H9 (cell line): ENCODE measurements at regions not wholly inside any gene's neighbourhood (a gene's known extent, or its start where the extent isn't known, plus 50 kb on each side); places are given as distances from the start of the nearest gene placed in this dataset.

Experiments
- DNase-seq: peaks from one replicate; pipeline ENCODE4 v3.0.0-alpha.2; 2017
- H2AFZ ChIP-seq: one replicate; pipeline ENCODE4 v1.6.1; 2013; ENCODE audit warnings: mild to moderate bottlenecking, low read length, control low read depth, moderate library complexity
- H2AK5ac ChIP-seq: 2 replicates; pipeline ENCODE4 v1.6.1; 2013; ENCODE audit warnings: low read length, control low read depth, mixed read lengths; ENCODE audit not compliant: insufficient read length
- H2BK120ac ChIP-seq: one replicate; pipeline ENCODE4 v1.6.1; 2013; ENCODE audit warnings: low read depth, mild to moderate bottlenecking, low read length, control low read depth, inconsistent platforms; ENCODE audit not compliant: poor library complexity, severe bottlenecking
- H2BK12ac ChIP-seq: 2 replicates; pipeline ENCODE4 v1.6.1; 2013; ENCODE audit warnings: low read length, control low read depth, mixed read lengths, low read depth; ENCODE audit not compliant: insufficient read length
- H2BK15ac ChIP-seq: 2 replicates; pipeline ENCODE4 v1.6.1; 2013; ENCODE audit warnings: low read depth, low read length, control low read depth
- H2BK20ac ChIP-seq: one replicate; pipeline ENCODE4 v1.6.1; 2013; ENCODE audit warnings: low read depth, mild to moderate bottlenecking, low read length, control low read depth, inconsistent platforms; ENCODE audit not compliant: poor library complexity, severe bottlenecking
- H2BK5ac ChIP-seq: 2 replicates; pipeline ENCODE4 v1.6.1; 2013; ENCODE audit warnings: low read length, control low read depth, mixed read lengths; ENCODE audit not compliant: insufficient read length
- H3K14ac ChIP-seq: 2 replicates; pipeline ENCODE4 v1.6.1; 2013; ENCODE audit warnings: low read length, control low read depth; ENCODE audit not compliant: insufficient read depth
- H3K18ac ChIP-seq: 2 replicates; pipeline ENCODE4 v1.6.1; 2013; ENCODE audit warnings: low read depth, mild to moderate bottlenecking, mixed read lengths, low read length, control low read depth; ENCODE audit not compliant: insufficient read length
- H3K23ac ChIP-seq: 2 replicates; pipeline ENCODE4 v1.6.1; 2013; ENCODE audit warnings: low read length, control low read depth, mixed read lengths, low read depth; ENCODE audit not compliant: insufficient read length
- H3K23me2 ChIP-seq: 2 replicates; pipeline ENCODE4 v1.6.1; 2013; ENCODE audit warnings: low read depth, mild to moderate bottlenecking, mixed read lengths, low read length, control low read depth; ENCODE audit not compliant: insufficient read length, poor library complexity, severe bottlenecking
- H3K27ac ChIP-seq: 2 replicates; pipeline ENCODE4 v1.5.1; 2013; ENCODE audit warnings: low read length, control low read depth, mixed read lengths, low read depth; ENCODE audit not compliant: insufficient read length
- H3K27me3 ChIP-seq: 2 replicates; pipeline ENCODE4 v1.6.1; 2013; ENCODE audit warnings: low read length, control low read depth, inconsistent platforms; ENCODE audit not compliant: insufficient read depth
- H3K4ac ChIP-seq: 2 replicates; pipeline ENCODE4 v1.6.1; 2013; ENCODE audit warnings: low read depth, mild to moderate bottlenecking, control low read depth, inconsistent platforms, low read length, moderate library complexity
- H3K4me1 ChIP-seq: 2 replicates; pipeline ENCODE4 v1.6.1; 2013; ENCODE audit warnings: low read length, control low read depth, inconsistent platforms; ENCODE audit not compliant: insufficient read depth
- H3K4me2 ChIP-seq: 2 replicates; pipeline ENCODE4 v1.6.1; 2013; ENCODE audit warnings: low read length, control low read depth, mixed read lengths; ENCODE audit not compliant: insufficient read length, insufficient read depth
- H3K56ac ChIP-seq: 2 replicates; pipeline ENCODE4 v1.6.1; 2013; ENCODE audit warnings: low read depth, mild to moderate bottlenecking, mixed read lengths, low read length, control low read depth; ENCODE audit not compliant: insufficient read length
- H3K79me1 ChIP-seq: 2 replicates; pipeline ENCODE4 v1.6.1; 2013; ENCODE audit warnings: low read depth, mild to moderate bottlenecking, moderate library complexity, low read length, control low read depth, inconsistent platforms; ENCODE audit not compliant: insufficient read depth, poor library complexity, severe bottlenecking
- H3K79me2 ChIP-seq: 2 replicates; pipeline ENCODE4 v1.6.1; 2013; ENCODE audit warnings: low read length, control low read depth, inconsistent platforms; ENCODE audit not compliant: insufficient read depth
- H3K9ac ChIP-seq: 2 replicates; pipeline ENCODE4 v1.6.1; 2013; ENCODE audit warnings: low read length, control low read depth, mixed read lengths; ENCODE audit not compliant: insufficient read length; ENCODE audit errors: extremely low read depth
- H3K9me3 ChIP-seq: one replicate; pipeline ENCODE4 v1.6.1; 2013; ENCODE audit warnings: low read depth, low read length, inconsistent platforms; ENCODE audit not compliant: control insufficient read depth
- H3T11ph ChIP-seq: one replicate; pipeline ENCODE4 v1.6.1; 2013; ENCODE audit warnings: mild to moderate bottlenecking, low read length, control low read depth, inconsistent platforms
- H4K20me1 ChIP-seq: one replicate; pipeline ENCODE4 v1.6.1; 2013; ENCODE audit not compliant: control insufficient read depth, insufficient read length, insufficient read depth
- H4K5ac ChIP-seq: 2 replicates; pipeline ENCODE4 v1.6.1; 2013; ENCODE audit warnings: low read depth, mild to moderate bottlenecking, mixed read lengths, low read length, control low read depth; ENCODE audit not compliant: insufficient read length
- H4K8ac ChIP-seq: replicated peaks from 2 replicates; pipeline ENCODE4 v1.6.1; 2013; ENCODE audit warnings: low read length, control low read depth, mixed read lengths, low read depth; ENCODE audit not compliant: insufficient read length
- H4K91ac ChIP-seq: 2 replicates; pipeline ENCODE4 v1.6.1; 2013; ENCODE audit warnings: low read depth, mild to moderate bottlenecking, moderate library complexity, mixed read lengths, low read length, control low read depth; ENCODE audit not compliant: insufficient read length
- H3K27ac Mint-ChIP-seq, 3 experiments: 2 replicates in 2 of 3; 3 replicates in 1 of 3; pipeline ENCODE4 v1.8.0; 2020 to 2021; ENCODE audit warnings: mixed read lengths in 3 of 3, mild to moderate bottlenecking in 1 of 3, moderate library complexity in 1 of 3
- H3K27me3 Mint-ChIP-seq: 2 replicates; pipeline ENCODE4 v1.8.0; 2021; ENCODE audit warnings: low read depth, mild to moderate bottlenecking, moderate library complexity, mixed read lengths
- H3K36me3 Mint-ChIP-seq, 3 experiments: 2 replicates in 2 of 3; 3 replicates in 1 of 3; pipeline ENCODE4 v1.8.0; 2020 to 2021; ENCODE audit warnings: low read depth in 3 of 3, mixed read lengths in 3 of 3; ENCODE audit not compliant: insufficient read depth in 1 of 3
- H3K4me1 Mint-ChIP-seq, 2 experiments: 2 replicates each; pipeline ENCODE4 v1.8.0; 2020; ENCODE audit warnings: mixed read lengths in 2 of 2
- H3K4me3 Mint-ChIP-seq, 2 experiments: 2 replicates in 1 of 2; 3 replicates in 1 of 2; pipeline ENCODE4 v1.8.0; 2020 to 2021; ENCODE audit warnings: mild to moderate bottlenecking in 2 of 2, mixed read lengths in 2 of 2, moderate library complexity in 1 of 2
- H3K9me3 Mint-ChIP-seq, 2 experiments: 2 replicates in 1 of 2; 3 replicates in 1 of 2; pipeline ENCODE4 v1.8.0; 2020; ENCODE audit warnings: mild to moderate bottlenecking in 2 of 2, mixed read lengths in 2 of 2, moderate library complexity in 1 of 2
- WGBS: extraction: QIAGEN DNeasy Blood & Tissue Kit; methylation state at CpG from one replicate; pipeline ENCODE4 v1.1.7; 2013; ENCODE audit warnings: missing lambda C conversion rate, low lambda C conversion rate, mixed read lengths; ENCODE audit not compliant: insufficient read length; ENCODE audit errors: extremely low coverage; 5-methylcytosine and 5-hydroxymethylcytosine counted together
- TF ChIP-seq, protein P1 (sequence below): fragments of 200-600 bp; sonication (generic); conservative IDR thresholded peaks from 3 replicates; pipeline ENCODE4 v1.8.0; 2021; ENCODE audit warnings: antibody characterized with exemption, mild to moderate bottlenecking

DNA sequence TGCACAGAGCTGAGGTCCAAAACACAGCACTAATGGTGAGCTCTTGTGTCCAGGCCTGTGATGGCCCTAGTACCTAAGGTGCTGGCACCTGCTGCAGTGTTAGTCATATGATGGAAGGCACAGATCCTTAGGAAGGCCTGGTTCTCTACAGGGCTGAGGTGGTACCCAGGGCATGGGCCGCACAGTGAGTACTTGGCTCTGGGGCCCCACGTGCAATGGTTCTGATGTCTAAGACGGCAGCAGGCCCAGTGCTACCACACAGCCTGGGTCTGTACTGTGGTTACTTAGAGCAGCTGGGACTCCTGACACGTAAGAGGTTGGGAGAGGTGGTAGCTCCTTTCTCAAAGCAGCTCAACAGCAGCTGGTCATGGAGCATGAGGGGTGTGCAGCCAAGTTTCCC, 70.6 kb upstream of the MAGI2 start:
- H2BK120ac ChIP-seq, result no peak overlapping the region
- H3K27ac ChIP-seq, result no peak overlapping the region
- no peak overlapping the region; the same call in 1 of the 2 replicates for H3K14ac ChIP-seq
- H4K20me1 ChIP-seq, result no peaks in the 10 kb centered on the region
- no peak overlapping the region for H3K23ac ChIP-seq
- no peak overlapping the region for H3T11ph ChIP-seq
- Mint-ChIP-seq H3K27ac (no peak overlapping the region), H3K4me1 (peaks cover 7 to 12% of the 10 kb centered on the region in 2 experiments), H3K27me3 (no peaks in the 10 kb centered on the region), H3K36me3 (no peaks in the 10 kb centered on the region), H3K9me3 (no peaks in the 10 kb centered on the region), H3K4me3 (no peak overlapping the region)
- H4K5ac ChIP-seq, result no peak overlapping the region
- no peak overlapping the region for H3K9ac ChIP-seq
- H3K4me2 ChIP-seq, result no peak overlapping the region
- TF ChIP-seq, protein P1, sequence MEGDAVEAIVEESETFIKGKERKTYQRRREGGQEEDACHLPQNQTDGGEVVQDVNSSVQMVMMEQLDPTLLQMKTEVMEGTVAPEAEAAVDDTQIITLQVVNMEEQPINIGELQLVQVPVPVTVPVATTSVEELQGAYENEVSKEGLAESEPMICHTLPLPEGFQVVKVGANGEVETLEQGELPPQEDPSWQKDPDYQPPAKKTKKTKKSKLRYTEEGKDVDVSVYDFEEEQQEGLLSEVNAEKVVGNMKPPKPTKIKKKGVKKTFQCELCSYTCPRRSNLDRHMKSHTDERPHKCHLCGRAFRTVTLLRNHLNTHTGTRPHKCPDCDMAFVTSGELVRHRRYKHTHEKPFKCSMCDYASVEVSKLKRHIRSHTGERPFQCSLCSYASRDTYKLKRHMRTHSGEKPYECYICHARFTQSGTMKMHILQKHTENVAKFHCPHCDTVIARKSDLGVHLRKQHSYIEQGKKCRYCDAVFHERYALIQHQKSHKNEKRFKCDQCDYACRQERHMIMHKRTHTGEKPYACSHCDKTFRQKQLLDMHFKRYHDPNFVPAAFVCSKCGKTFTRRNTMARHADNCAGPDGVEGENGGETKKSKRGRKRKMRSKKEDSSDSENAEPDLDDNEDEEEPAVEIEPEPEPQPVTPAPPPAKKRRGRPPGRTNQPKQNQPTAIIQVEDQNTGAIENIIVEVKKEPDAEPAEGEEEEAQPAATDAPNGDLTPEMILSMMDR, result no peak
- no peak overlapping the region for H2AFZ ChIP-seq
- WGBS, result no CpG with 5 or more reads among the region's 4 CpGs
- H2AK5ac ChIP-seq, result no peak overlapping the region
- H3K23me2 ChIP-seq, result no peaks in the 10 kb centered on the region
- H2BK15ac ChIP-seq, result no peak overlapping the region
- H2BK20ac ChIP-seq, result no peak overlapping the region
- H3K4ac ChIP-seq, result no peak overlapping the region
- no peak overlapping the region for H2BK12ac ChIP-seq
- no peak overlapping the region for H3K56ac ChIP-seq
- H3K27me3 ChIP-seq, result no peaks in the 10 kb centered on the region
- no peaks in the 10 kb centered on the region for H3K9me3 ChIP-seq
- H3K4me1 ChIP-seq, result no peaks in the 10 kb centered on the region
- H4K91ac ChIP-seq, result no peak overlapping the region
- H4K8ac ChIP-seq, result no peak overlapping the region
- H3K18ac ChIP-seq, result no peak overlapping the region
- no peak overlapping the region for H2BK5ac ChIP-seq
- no peaks in the 10 kb centered on the region for H3K79me2 ChIP-seq
- no peak for DNase-seq
- no peaks in the 10 kb centered on the region for H3K79me1 ChIP-seq
